Hepatocyte (in vitro differentiated cells): ENCODE measurements at regions not wholly inside any gene's neighbourhood (a gene's known extent, or its start where the extent isn't known, plus 50 kb on each side); places are given as distances from the start of the nearest gene placed in this dataset.

Experiments used
- DNase-seq: peaks from one replicate; pipeline ENCODE4 v3.0.0-alpha.2; 2016; ENCODE audit warnings: low spot score
- H2AFZ ChIP-seq: fragments of 200-600 bp; sonication (generic); 2 replicates; pipeline ENCODE4 v1.6.0; 2016; ENCODE audit warnings: antibody characterized with exemption, mild to moderate bottlenecking
- H3K27ac ChIP-seq: fragments of 200-600 bp; sonication (generic); 2 replicates; pipeline ENCODE4 v1.5.1; 2016; ENCODE audit warnings: mild to moderate bottlenecking
- H3K27me3 ChIP-seq: fragments of 200-600 bp; sonication (generic); 2 replicates; pipeline ENCODE4 v1.6.1; 2016
- H3K36me3 ChIP-seq: fragments of 200-600 bp; sonication (generic); replicated peaks from 2 replicates; pipeline ENCODE4 v1.5.1; 2016; ENCODE audit warnings: low read depth; ENCODE audit not compliant: insufficient read depth
- H3K4me1 ChIP-seq: fragments of 200-600 bp; sonication (generic); 2 replicates; pipeline ENCODE4 v1.5.1; 2016; ENCODE audit warnings: mild to moderate bottlenecking, moderate library complexity; ENCODE audit not compliant: insufficient read depth
- H3K4me2 ChIP-seq: fragments of 200-600 bp; sonication (generic); 2 replicates; pipeline ENCODE4 v1.6.0; 2016
- H3K4me3 ChIP-seq: fragments of 200-600 bp; sonication (generic); 2 replicates; pipeline ENCODE4 v1.5.1; 2016; ENCODE audit warnings: mild to moderate bottlenecking
- H3K79me2 ChIP-seq: fragments of 200-600 bp; sonication (generic); 2 replicates; pipeline ENCODE4 v1.6.0; 2017; ENCODE audit warnings: mild to moderate bottlenecking
- H3K9me2 ChIP-seq: fragments of 200-600 bp; sonication (generic); replicated peaks from 2 replicates; pipeline ENCODE4 v1.6.0; 2017; ENCODE audit warnings: mild to moderate bottlenecking; ENCODE audit not compliant: insufficient read depth
- H3K9me3 ChIP-seq: fragments of 200-600 bp; sonication (generic); 2 replicates; pipeline ENCODE4 v1.5.1; 2016; ENCODE audit warnings: low read depth, mild to moderate bottlenecking
- H4K20me1 ChIP-seq: fragments of 200-600 bp; sonication (generic); 2 replicates; pipeline ENCODE4 v1.6.0; 2016; ENCODE audit warnings: mild to moderate bottlenecking; ENCODE audit not compliant: insufficient read depth, poor library complexity, severe bottlenecking
- EZH2 ChIP-seq: fragments of 200-600 bp; sonication (generic); IDR thresholded peaks from 2 replicates; pipeline ENCODE4 v1.6.1; 2016; ENCODE audit warnings: antibody characterized with exemption, mild to moderate bottlenecking, borderline replicate concordance
- EZH2phosphoT487 ChIP-seq: fragments of 200-600 bp; sonication (generic); IDR thresholded peaks from one replicate; pipeline ENCODE4 v1.6.1; 2018; ENCODE audit warnings: antibody characterized with exemption, mild to moderate bottlenecking, low read depth, moderate library complexity; ENCODE audit not compliant: unreplicated experiment, severe bottlenecking
- WGBS: methylation state at CpG from one replicate; pipeline ENCODE4 v1.1.6; 2016; ENCODE audit warnings: low lambda C conversion rate; ENCODE audit errors: missing lambda C conversion rate; 5-methylcytosine and 5-hydroxymethylcytosine counted together
- TF ChIP-seq, protein P1 (sequence below): fragments of 200-600 bp; sonication (generic); IDR thresholded peaks from 2 replicates; pipeline ENCODE4 v1.5.1; 2016; ENCODE audit warnings: antibody characterized with exemption, mild to moderate bottlenecking; ENCODE audit not compliant: poor library complexity

DNA sequence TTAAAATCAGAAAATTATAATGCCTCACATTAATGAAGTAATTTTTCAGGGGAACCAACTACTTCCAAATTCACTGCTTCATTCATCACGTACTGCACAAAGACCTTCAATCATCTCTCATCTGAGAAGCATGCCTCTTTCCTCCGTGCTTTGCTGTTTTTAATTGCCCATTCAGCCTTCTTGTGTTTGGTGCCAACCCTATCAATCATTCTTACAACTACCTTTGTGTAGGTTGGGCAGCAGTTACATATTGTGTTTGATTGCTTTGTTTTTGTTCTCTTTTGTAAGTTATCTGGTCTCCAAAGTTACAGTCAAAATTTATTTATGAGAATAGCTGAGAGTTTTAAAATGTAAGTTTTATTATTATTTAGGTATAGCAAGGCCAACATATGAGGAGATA lies 549.0 kb upstream of the SLC8A1 start:
- H3K27ac ChIP-seq: no peak overlapping the region
- H3K4me3 ChIP-seq: no peak overlapping the region
- H4K20me1 ChIP-seq: no peaks in the 10 kb centered on the region
- WGBS: 77% methylated on average over 2 of the region's 2 CpGs
- H3K27me3 ChIP-seq: no peaks in the 10 kb centered on the region
- no peaks in the 10 kb centered on the region for H3K9me3 ChIP-seq
- DNase-seq: no peak
- no peak overlapping the region for H3K4me2 ChIP-seq
- H3K79me2 ChIP-seq: no peaks in the 10 kb centered on the region
- no peaks in the 10 kb centered on the region for H3K4me1 ChIP-seq
- H3K9me2 ChIP-seq: no peaks in the 10 kb centered on the region
- H2AFZ ChIP-seq: no peak overlapping the region
- TF ChIP-seq EZH2 (no peak), EZH2phosphoT487 (no peak)
- TF ChIP-seq, protein P1, sequence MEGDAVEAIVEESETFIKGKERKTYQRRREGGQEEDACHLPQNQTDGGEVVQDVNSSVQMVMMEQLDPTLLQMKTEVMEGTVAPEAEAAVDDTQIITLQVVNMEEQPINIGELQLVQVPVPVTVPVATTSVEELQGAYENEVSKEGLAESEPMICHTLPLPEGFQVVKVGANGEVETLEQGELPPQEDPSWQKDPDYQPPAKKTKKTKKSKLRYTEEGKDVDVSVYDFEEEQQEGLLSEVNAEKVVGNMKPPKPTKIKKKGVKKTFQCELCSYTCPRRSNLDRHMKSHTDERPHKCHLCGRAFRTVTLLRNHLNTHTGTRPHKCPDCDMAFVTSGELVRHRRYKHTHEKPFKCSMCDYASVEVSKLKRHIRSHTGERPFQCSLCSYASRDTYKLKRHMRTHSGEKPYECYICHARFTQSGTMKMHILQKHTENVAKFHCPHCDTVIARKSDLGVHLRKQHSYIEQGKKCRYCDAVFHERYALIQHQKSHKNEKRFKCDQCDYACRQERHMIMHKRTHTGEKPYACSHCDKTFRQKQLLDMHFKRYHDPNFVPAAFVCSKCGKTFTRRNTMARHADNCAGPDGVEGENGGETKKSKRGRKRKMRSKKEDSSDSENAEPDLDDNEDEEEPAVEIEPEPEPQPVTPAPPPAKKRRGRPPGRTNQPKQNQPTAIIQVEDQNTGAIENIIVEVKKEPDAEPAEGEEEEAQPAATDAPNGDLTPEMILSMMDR: no peak
- H3K36me3 ChIP-seq: no peaks in the 10 kb centered on the region

DNA sequence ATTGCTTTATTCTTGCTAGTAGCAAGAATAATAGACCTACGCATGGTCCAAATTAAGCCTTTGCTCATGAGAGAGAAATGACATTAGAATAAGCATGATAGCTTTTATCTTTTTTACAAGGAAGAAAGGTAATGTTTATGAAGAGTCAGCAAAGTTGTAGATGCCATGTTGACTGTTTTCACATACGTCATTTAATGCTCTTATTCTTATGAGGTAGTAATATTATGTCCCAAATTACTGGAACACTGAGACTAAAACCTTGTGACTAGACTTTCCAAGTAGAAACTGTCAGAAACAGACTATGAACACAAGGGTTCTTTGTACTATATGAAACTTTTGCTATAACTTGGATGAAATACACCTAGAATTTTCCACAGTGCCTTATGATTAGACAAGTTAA lies 552.8 kb upstream of the SLC8A1 start:
- Histone ChIP-seq H3K4me2 (no peak overlapping the region), H4K20me1 (no peaks in the 10 kb centered on the region), H3K9me3 (no peaks in the 10 kb centered on the region), H3K27ac (no peak overlapping the region), H3K4me3 (no peak overlapping the region), H3K36me3 (no peaks in the 10 kb centered on the region), H2AFZ (no peak overlapping the region), H3K27me3 (no peaks in the 10 kb centered on the region), H3K9me2 (no peaks in the 10 kb centered on the region), H3K79me2 (no peaks in the 10 kb centered on the region), H3K4me1 (no peaks in the 10 kb centered on the region)
- DNase-seq: no peak
- no peak for TF ChIP-seq EZH2
- TF ChIP-seq EZH2phosphoT487: no peak
- WGBS: 91% methylated on average over 2 of the region's 2 CpGs

DNA sequence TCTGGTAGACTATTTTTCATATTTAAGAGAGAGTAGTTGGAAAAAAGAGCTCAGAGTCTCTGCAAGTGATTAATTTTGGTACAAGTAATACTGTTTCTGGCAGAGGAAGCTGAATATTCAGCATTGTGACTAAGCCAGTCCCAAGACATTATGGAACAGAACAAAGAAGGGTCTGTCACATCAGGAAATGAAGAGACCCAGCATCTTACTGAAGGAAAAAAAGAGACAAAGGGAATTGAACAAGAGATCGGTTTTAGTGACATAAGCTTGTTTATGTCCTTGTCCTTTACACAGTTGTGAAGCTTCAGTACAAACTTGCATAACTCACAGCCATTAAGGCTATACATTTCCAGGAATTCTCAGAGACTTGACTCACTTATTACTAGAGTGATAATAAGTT lies 568.5 kb upstream of the SLC8A1 start:
- 56% methylated on average over 1 of the region's 1 CpG for WGBS
- no peaks in the 10 kb centered on the region for H4K20me1 ChIP-seq
- no peak overlapping the region for H3K27ac ChIP-seq
- no peaks in the 10 kb centered on the region for H3K27me3 ChIP-seq
- no peaks in the 10 kb centered on the region for H3K36me3 ChIP-seq
- H3K9me2 ChIP-seq: no peaks in the 10 kb centered on the region
- no peak overlapping the region for H3K4me2 ChIP-seq
- no peaks in the 10 kb centered on the region for H3K79me2 ChIP-seq
- no peak for DNase-seq
- TF ChIP-seq EZH2 (no peak), EZH2phosphoT487 (no peak)
- TF ChIP-seq, protein P1: no peak
- H2AFZ ChIP-seq: no peak overlapping the region
- no peak overlapping the region for H3K4me3 ChIP-seq
- no peaks in the 10 kb centered on the region for H3K4me1 ChIP-seq
- H3K9me3 ChIP-seq: no peaks in the 10 kb centered on the region

DNA sequence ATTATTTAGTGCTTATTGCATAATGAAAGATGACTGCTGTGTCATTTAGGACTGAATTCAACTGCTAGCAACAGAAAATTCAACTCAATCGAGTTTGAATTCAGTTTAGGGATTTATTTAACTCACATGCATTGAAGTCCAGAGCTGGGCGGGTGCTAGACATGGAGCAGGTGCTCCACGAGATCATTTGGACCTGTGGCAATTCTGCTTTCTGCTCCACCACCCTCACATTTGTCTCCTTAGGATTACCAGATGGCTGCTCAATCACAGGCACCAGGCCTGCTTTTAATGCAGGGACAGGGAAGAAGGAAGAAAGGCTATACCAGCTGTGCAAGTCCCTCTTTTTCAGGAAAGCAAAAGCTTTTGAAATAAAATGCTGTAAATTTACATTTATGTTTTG lies 572.9 kb upstream of the SLC8A1 start:
- Histone ChIP-seq H3K9me2 (no peaks in the 10 kb centered on the region), H3K9me3 (no peaks in the 10 kb centered on the region), H3K27me3 (no peaks in the 10 kb centered on the region), H2AFZ (no peak overlapping the region), H3K4me2 (no peak overlapping the region), H4K20me1 (no peaks in the 10 kb centered on the region), H3K79me2 (no peaks in the 10 kb centered on the region), H3K27ac (no peak overlapping the region), H3K4me3 (no peak overlapping the region), H3K36me3 (no peaks in the 10 kb centered on the region), H3K4me1 (no peaks in the 10 kb centered on the region)
- TF ChIP-seq EZH2 (no peak), EZH2phosphoT487 (no peak)
- TF ChIP-seq, protein P1: no peak
- DNase-seq: no peak
- 81% methylated on average over 3 of the region's 3 CpGs for WGBS
